Osteoblast (primary cell): ENCODE measurements at regions not wholly inside any gene's neighbourhood (a gene's known extent, or its start where the extent isn't known, plus 50 kb on each side); places are given as distances from the start of the nearest gene placed in this dataset.

Experiments used
- DNase-seq: peaks from one replicate; pipeline ENCODE4 v3.0.0; 2011; ENCODE audit warnings: low spot score, mixed read lengths; ENCODE audit not compliant: insufficient read length; ENCODE audit errors: missing footprints
- H2AFZ ChIP-seq: 2 replicates; pipeline ENCODE4 v1.6.0; 2011; ENCODE audit warnings: mild to moderate bottlenecking, low read length
- H3K27ac ChIP-seq: 2 replicates; pipeline ENCODE4 v1.5.1; 2011; ENCODE audit warnings: mild to moderate bottlenecking, low read depth, low read length, moderate library complexity
- H3K27me3 ChIP-seq: 2 replicates; pipeline ENCODE4 v1.6.0; 2012; ENCODE audit warnings: mild to moderate bottlenecking, control low read depth, inconsistent platforms, low read length, moderate library complexity; ENCODE audit not compliant: insufficient read depth
- H3K36me3 ChIP-seq: 2 replicates; pipeline ENCODE4 v1.5.1; 2011; ENCODE audit warnings: mild to moderate bottlenecking, low read length, control low read depth, moderate library complexity; ENCODE audit not compliant: insufficient read depth
- H3K4me1 ChIP-seq: 2 replicates; pipeline ENCODE4 v1.5.1; 2011; ENCODE audit warnings: mild to moderate bottlenecking, low read length, control low read depth, moderate library complexity; ENCODE audit not compliant: insufficient read depth
- H3K4me2 ChIP-seq: 2 replicates; pipeline ENCODE4 v1.6.0; 2011; ENCODE audit warnings: mild to moderate bottlenecking, low read length; ENCODE audit not compliant: insufficient read depth
- H3K4me3 ChIP-seq: fragments of 200-600 bp; sonication (generic); 3 replicates; pipeline ENCODE4 v1.5.1; 2012; ENCODE audit warnings: mild to moderate bottlenecking, low read length, inconsistent platforms; ENCODE audit not compliant: insufficient read depth
- H3K79me2 ChIP-seq: 2 replicates; pipeline ENCODE4 v1.6.0; 2012; ENCODE audit warnings: mild to moderate bottlenecking, low read length, control low read depth, inconsistent platforms; ENCODE audit not compliant: insufficient read depth
- H3K9me3 ChIP-seq: 2 replicates; pipeline ENCODE4 v1.5.1; 2011; ENCODE audit warnings: low read depth, low read length, control low read depth
- H4K20me1 ChIP-seq: 2 replicates; pipeline ENCODE4 v1.6.0; 2012; ENCODE audit warnings: mild to moderate bottlenecking, low read length, control low read depth; ENCODE audit not compliant: insufficient read depth
- TF ChIP-seq, protein P1 (sequence below): IDR thresholded peaks from 2 replicates; pipeline ENCODE4 v1.5.1; 2011; ENCODE audit warnings: mild to moderate bottlenecking, low read depth, low read length, moderate library complexity; ENCODE audit errors: extremely low read depth

DNA sequence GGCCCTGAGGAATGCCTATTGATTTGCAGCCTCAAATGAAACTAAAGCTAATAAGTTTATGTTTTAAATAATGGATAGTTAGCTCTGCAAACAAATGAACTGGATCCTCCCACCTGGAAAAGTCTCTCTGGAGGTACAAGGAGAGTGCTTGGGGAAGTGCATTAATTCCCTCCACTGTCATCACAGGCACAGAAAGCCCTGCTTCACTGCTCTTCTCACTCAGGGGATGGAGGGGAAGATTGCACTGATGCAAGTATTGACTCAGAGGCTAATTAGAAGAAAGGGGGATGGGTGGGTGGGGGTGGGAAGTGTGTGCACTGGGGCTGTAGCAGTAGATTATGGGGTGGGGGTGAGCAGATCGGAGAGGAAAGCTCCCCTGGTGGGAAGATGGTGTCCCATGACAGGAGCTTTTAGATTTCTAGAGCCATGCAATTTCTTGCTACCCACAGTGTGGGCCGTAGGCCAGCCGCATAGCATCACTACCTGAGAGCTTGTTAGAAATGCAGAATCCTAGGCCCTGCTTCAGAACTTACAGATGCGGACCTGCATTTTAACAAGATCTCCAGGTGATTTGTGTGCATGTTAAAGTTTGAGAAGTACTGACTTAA lies 163.9 kb downstream of the HIPK3 start:
- Histone ChIP-seq H3K36me3 (no peaks in the 10 kb centered on the region), H3K4me3 (no peak overlapping the region), H3K27me3 (no peaks in the 10 kb centered on the region), H3K9me3 (no peaks in the 10 kb centered on the region), H2AFZ (no peak overlapping the region), H3K4me1 (no peaks in the 10 kb centered on the region), H3K79me2 (peaks cover 25% of the 10 kb centered on the region), H3K4me2 (no peak overlapping the region), H3K27ac (no peak overlapping the region), H4K20me1 (no peaks in the 10 kb centered on the region)
- TF ChIP-seq, protein P1, sequence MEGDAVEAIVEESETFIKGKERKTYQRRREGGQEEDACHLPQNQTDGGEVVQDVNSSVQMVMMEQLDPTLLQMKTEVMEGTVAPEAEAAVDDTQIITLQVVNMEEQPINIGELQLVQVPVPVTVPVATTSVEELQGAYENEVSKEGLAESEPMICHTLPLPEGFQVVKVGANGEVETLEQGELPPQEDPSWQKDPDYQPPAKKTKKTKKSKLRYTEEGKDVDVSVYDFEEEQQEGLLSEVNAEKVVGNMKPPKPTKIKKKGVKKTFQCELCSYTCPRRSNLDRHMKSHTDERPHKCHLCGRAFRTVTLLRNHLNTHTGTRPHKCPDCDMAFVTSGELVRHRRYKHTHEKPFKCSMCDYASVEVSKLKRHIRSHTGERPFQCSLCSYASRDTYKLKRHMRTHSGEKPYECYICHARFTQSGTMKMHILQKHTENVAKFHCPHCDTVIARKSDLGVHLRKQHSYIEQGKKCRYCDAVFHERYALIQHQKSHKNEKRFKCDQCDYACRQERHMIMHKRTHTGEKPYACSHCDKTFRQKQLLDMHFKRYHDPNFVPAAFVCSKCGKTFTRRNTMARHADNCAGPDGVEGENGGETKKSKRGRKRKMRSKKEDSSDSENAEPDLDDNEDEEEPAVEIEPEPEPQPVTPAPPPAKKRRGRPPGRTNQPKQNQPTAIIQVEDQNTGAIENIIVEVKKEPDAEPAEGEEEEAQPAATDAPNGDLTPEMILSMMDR, result no peak
- no peak for DNase-seq

DNA sequence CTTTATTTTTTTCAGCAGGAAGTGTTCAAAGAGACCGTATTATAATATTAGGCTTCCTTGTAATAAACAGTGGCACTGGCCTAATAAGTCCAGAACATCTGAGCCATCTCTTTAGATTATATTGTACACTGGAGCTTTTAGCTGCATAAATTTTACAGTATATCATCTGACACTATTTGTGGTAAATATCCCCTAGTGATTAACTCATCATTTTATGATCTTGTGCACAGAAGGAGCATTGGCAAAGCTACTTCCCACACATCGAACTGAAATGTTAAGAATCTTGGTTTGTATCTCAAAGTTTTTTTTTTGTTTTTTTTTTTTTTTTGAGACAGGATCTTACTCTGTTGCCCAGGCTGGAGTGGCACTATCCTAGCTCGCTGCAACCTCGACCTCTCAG lies 162.7 kb downstream of the HIPK3 start:
- H3K36me3 ChIP-seq, result no peaks in the 10 kb centered on the region
- no peak for DNase-seq
- H4K20me1 ChIP-seq, result no peaks in the 10 kb centered on the region
- no peak overlapping the region for H3K27ac ChIP-seq
- peaks cover 32% of the 10 kb centered on the region for H3K79me2 ChIP-seq
- H3K27me3 ChIP-seq, result no peaks in the 10 kb centered on the region
- H3K9me3 ChIP-seq, result no peaks in the 10 kb centered on the region
- H3K4me3 ChIP-seq, result no peak overlapping the region
- H3K4me1 ChIP-seq, result no peaks in the 10 kb centered on the region
- no peak overlapping the region for H2AFZ ChIP-seq
- no peak overlapping the region for H3K4me2 ChIP-seq
- TF ChIP-seq, protein P1, result no peak

DNA sequence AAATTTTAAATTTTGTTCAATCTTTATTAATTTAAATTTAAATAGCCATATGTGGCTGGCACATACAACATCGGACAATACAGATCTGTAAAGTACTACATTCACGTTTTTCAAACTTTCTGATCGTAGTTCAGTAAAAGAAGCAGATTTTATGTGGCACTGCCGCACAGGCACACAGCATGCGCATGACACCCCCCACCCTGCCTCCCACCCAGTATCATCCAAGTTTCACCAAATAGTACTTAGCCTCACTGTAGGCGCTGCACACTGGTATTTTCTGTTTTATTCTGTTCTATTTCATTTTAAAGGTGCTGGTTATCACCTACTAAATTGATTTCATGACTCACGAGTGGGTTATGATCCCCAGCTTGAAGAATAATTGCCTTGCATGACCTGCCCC lies 159.9 kb downstream of the HIPK3 start:
- TF ChIP-seq, protein P1, result no peak
- Histone ChIP-seq H3K4me3 (no peak overlapping the region), H3K9me3 (no peaks in the 10 kb centered on the region), H3K4me1 (peaks cover 4% of the 10 kb centered on the region), H3K4me2 (no peak overlapping the region), H3K79me2 (peaks cover 52% of the 10 kb centered on the region), H2AFZ (no peak overlapping the region), H3K27me3 (no peaks in the 10 kb centered on the region), H3K27ac (no peak overlapping the region), H4K20me1 (no peaks in the 10 kb centered on the region), H3K36me3 (no peaks in the 10 kb centered on the region)
- no peak for DNase-seq

DNA sequence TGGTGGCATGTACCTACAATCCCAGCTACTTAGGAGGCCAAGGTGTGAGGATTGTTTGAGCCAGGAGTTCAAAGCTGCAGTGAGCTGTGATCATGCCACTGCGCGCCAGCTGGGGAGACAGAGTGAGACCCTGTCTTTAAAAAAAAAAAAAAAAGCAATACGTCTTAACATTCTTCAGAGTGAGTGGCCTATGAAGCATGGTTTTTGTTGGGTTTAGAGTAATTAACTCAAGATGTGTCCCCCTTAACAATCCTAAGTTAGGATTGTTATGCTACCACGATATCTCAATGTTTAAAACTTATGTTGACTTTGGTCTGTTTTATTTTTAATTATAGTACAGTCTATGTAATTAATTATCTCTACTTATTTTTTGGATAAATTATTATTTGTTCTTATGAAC lies 156.1 kb downstream of the HIPK3 start:
- Histone ChIP-seq H4K20me1 (no peaks in the 10 kb centered on the region), H3K27me3 (no peaks in the 10 kb centered on the region), H3K36me3 (no peaks in the 10 kb centered on the region), H3K4me3 (no peak overlapping the region), H3K4me1 (peaks cover 6% of the 10 kb centered on the region), H2AFZ (no peak overlapping the region), H3K9me3 (no peaks in the 10 kb centered on the region), H3K27ac (no peak overlapping the region), H3K4me2 (no peak overlapping the region), H3K79me2 (peaks cover 57% of the 10 kb centered on the region)
- TF ChIP-seq, protein P1, result no peak
- DNase-seq, result no peak
